Liver (tissue), 8 donors: ENCODE measurements at regions not wholly inside any gene's neighbourhood (a gene's known extent, or its start where the extent isn't known, plus 50 kb on each side); places are given as distances from the start of the nearest gene placed in this dataset.

Source experiments
- DNase-seq: peaks from one replicate; pipeline ENCODE4 v3.0.0-alpha.2; 2017; ENCODE audit warnings: low spot score
- H3K27ac ChIP-seq, 2 donors: one replicate each; pipeline ENCODE4 v1.7.0; 2013; ENCODE audit warnings: inconsistent platforms in 2 of 2, low read length in 2 of 2, control low read depth in 1 of 2, low read depth in 1 of 2, mild to moderate bottlenecking in 1 of 2
- H3K27me3 ChIP-seq, 4 donors: one replicate each; pipeline versions ENCODE4 v1.6.1 to v1.7.0; 2013; ENCODE audit warnings: low read length in 3 of 4, inconsistent platforms in 1 of 4, mild to moderate bottlenecking in 1 of 4, moderate library complexity in 1 of 4; ENCODE audit not compliant: control insufficient read depth in 4 of 4, insufficient read depth in 4 of 4
- H3K36me3 ChIP-seq, 4 donors: one replicate each; pipeline versions ENCODE4 v1.6.1 to v1.7.0; 2013; ENCODE audit warnings: low read length in 3 of 4, mild to moderate bottlenecking in 3 of 4, low read depth in 1 of 4, moderate library complexity in 1 of 4; ENCODE audit not compliant: control insufficient read depth in 4 of 4, insufficient read depth in 3 of 4
- H3K4me1 ChIP-seq, 4 donors: one replicate each; pipeline versions ENCODE4 v1.6.1 to v1.7.0; 2013; ENCODE audit warnings: low read length in 3 of 4, mild to moderate bottlenecking in 3 of 4, moderate library complexity in 1 of 4; ENCODE audit not compliant: control insufficient read depth in 4 of 4, insufficient read depth in 4 of 4
- H3K4me3 ChIP-seq, 3 donors: one replicate each; pipeline versions ENCODE4 v1.6.1 to v1.7.0; 2013; ENCODE audit warnings: low read length in 3 of 3, control low read depth in 1 of 3, low read depth in 1 of 3, mild to moderate bottlenecking in 1 of 3
- H3K9ac ChIP-seq, 2 donors: one replicate each; pipeline ENCODE4 v1.7.0; 2013; ENCODE audit warnings: low read length in 2 of 2, mild to moderate bottlenecking in 2 of 2, moderate library complexity in 2 of 2, control low read depth in 1 of 2, low read depth in 1 of 2
- H3K9me3 ChIP-seq, 4 donors: one replicate each; pipeline versions ENCODE4 v1.6.1 to v1.7.0; 2013; ENCODE audit warnings: low read length in 3 of 4; ENCODE audit not compliant: control insufficient read depth in 4 of 4
- ATF3 ChIP-seq: IDR thresholded peaks from 2 replicates; pipeline ENCODE4 v1.6.1; 2016; ENCODE audit warnings: antibody characterized with exemption
- CTCF ChIP-seq: fragments of 150-350 bp; IDR thresholded peaks from 2 replicates; pipeline ENCODE4 v1.5.1; 2017; ENCODE audit warnings: improper control_type of control experiment, low read depth, low read length; ENCODE audit not compliant: missing input control
- FOXA1 ChIP-seq: IDR thresholded peaks from 2 replicates; pipeline ENCODE4 v1.6.1; 2016; ENCODE audit warnings: antibody characterized with exemption
- FOXA2 ChIP-seq: IDR thresholded peaks from 2 replicates; pipeline ENCODE4 v1.6.1; 2016; ENCODE audit warnings: antibody characterized with exemption
- GABPA ChIP-seq, 2 donors: IDR thresholded peaks in 1 of 2; conservative IDR thresholded peaks in 1 of 2; 2 replicates each; pipeline ENCODE4 v1.6.1; 2016; ENCODE audit warnings: antibody characterized with exemption in 2 of 2, mild to moderate bottlenecking in 1 of 2, moderate library complexity in 1 of 2
- HNF4A ChIP-seq, 2 donors: conservative IDR thresholded peaks; 2 replicates each; pipeline ENCODE4 v1.6.1; 2016; ENCODE audit warnings: antibody characterized with exemption in 2 of 2, mild to moderate bottlenecking in 2 of 2
- HNF4G ChIP-seq: IDR thresholded peaks from 2 replicates; pipeline ENCODE4 v1.6.1; 2016; ENCODE audit warnings: antibody characterized with exemption
- JUND ChIP-seq, 2 donors: IDR thresholded peaks; 2 replicates each; pipeline ENCODE4 v1.6.1; 2016; ENCODE audit warnings: antibody characterized with exemption in 2 of 2
- RAD21 ChIP-seq, 2 donors: IDR thresholded peaks; 2 replicates each; pipeline ENCODE4 v1.6.1; 2016; ENCODE audit warnings: antibody characterized with exemption in 2 of 2, mild to moderate bottlenecking in 2 of 2
- REST ChIP-seq: IDR thresholded peaks from 2 replicates; pipeline ENCODE4 v1.6.1; 2016; ENCODE audit warnings: antibody characterized with exemption, mild to moderate bottlenecking
- RXRA ChIP-seq, 2 donors: IDR thresholded peaks; 2 replicates each; pipeline ENCODE4 v1.6.1; 2017 to 2018; ENCODE audit warnings: antibody characterized with exemption in 2 of 2, mild to moderate bottlenecking in 1 of 2
- SP1 ChIP-seq: IDR thresholded peaks from 2 replicates; pipeline ENCODE4 v1.6.1; 2018; ENCODE audit warnings: antibody characterized with exemption, mild to moderate bottlenecking
- TAF1 ChIP-seq: conservative IDR thresholded peaks from 2 replicates; pipeline ENCODE4 v1.6.1; 2016; ENCODE audit warnings: antibody characterized with exemption, mild to moderate bottlenecking
- ZBTB33 ChIP-seq: IDR thresholded peaks from 2 replicates; pipeline ENCODE4 v1.6.1; 2016; ENCODE audit warnings: antibody characterized with exemption
- WGBS: extraction: QIAGEN DNeasy Blood & Tissue Kit; methylation state at CpG from one replicate; pipeline ENCODE4 v1.1.7; 2013; 5-methylcytosine and 5-hydroxymethylcytosine counted together
- donor health status: healthy.
- donor health status: healthy.
- donor health status: healthy.
- donor health status: healthy.
- donor health status: healthy.

GRCh38 chr9:25570802-25571201 lies 107.4 kb downstream of the TUSC1 start:
- no peak for DNase-seq
- H3K4me1 ChIP-seq = no peaks in the 10 kb centered on the region

DNA sequence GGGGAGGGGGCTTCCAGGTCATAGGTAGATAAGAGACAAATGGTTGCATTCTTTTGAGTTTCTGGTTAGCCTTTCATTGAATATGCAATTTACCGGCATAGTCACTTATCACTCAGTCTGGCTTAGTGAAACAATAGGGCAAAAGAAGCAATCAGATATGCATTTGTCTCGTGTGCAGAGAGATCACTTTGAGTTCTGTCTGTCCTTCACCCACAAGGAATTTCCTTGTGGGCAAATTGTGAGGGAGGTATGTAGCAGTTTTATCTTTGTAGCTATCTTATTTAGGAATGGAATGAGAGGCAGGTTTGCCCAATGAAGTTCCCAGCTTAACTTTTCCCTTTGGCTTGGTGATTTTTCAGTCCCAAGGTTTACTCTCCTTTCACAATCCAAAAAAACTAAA lies 116.1 kb downstream of the TUSC1 start:
- DNase-seq = no peak
- Histone ChIP-seq H3K27ac (no peak overlapping the region), H3K4me3 (no peak overlapping the region), H3K4me1 (no peaks in the 10 kb centered on the region), H3K27me3 (no peaks in the 10 kb centered on the region), H3K9me3 (no peaks in the 10 kb centered on the region), H3K9ac (no peak overlapping the region), H3K36me3 (no peaks in the 10 kb centered on the region)
- WGBS = 38% methylated on average over 2 of the region's 2 CpGs
- TF ChIP-seq CTCF = no peak
- TF ChIP-seq ZBTB33 = no peak
- no peak for TF ChIP-seq HNF4G
- no peak for TF ChIP-seq JUND (IDR thresholded peaks at IDR 0.05)
- TF ChIP-seq REST = no peak
- no peak for TF ChIP-seq TAF1
- no peak for TF ChIP-seq RXRA (IDR thresholded peaks at IDR 0.05)
- no peak for TF ChIP-seq GABPA (IDR thresholded peaks at IDR 0.05 in 1 of 2, conservative IDR thresholded peaks at IDR 0.05 in 1 of 2)
- no peak for TF ChIP-seq RAD21 (IDR thresholded peaks at IDR 0.05)
- no peak for TF ChIP-seq FOXA1
- TF ChIP-seq HNF4A (conservative IDR thresholded peaks at IDR 0.05) = no peak
- no peak for TF ChIP-seq FOXA2
- TF ChIP-seq ATF3 = no peak

More at GRCh38 chr9:25570802-25571201, 107.4 kb downstream of the TUSC1 start:
- Histone ChIP-seq H3K36me3 (no peaks in the 10 kb centered on the region), H3K9ac (no peak overlapping the region), H3K27ac (no peak overlapping the region), H3K4me3 (no peak overlapping the region), H3K27me3 (peaks cover 0 to 4% (median 0%) of the 10 kb centered on the region in 4 donors), H3K9me3 (no peaks in the 10 kb centered on the region)
- WGBS = 63% methylated on average over 6 of the region's 6 CpGs
- no peak for TF ChIP-seq SP1
- no peak for TF ChIP-seq FOXA2
- TF ChIP-seq HNF4A (conservative IDR thresholded peaks at IDR 0.05) = no peak
